Kasumi-1 (cell line): ENCODE measurements at regions not wholly inside any gene's neighbourhood (a gene's known extent, or its start where the extent isn't known, plus 50 kb on each side); places are given as distances from the start of the nearest gene placed in this dataset.

Source experiments
- DNase-seq, 2 experiments: peaks; one replicate each; lab custom pipeline; 2025; lab: John Stamatoyannopoulos, UW

DNA sequence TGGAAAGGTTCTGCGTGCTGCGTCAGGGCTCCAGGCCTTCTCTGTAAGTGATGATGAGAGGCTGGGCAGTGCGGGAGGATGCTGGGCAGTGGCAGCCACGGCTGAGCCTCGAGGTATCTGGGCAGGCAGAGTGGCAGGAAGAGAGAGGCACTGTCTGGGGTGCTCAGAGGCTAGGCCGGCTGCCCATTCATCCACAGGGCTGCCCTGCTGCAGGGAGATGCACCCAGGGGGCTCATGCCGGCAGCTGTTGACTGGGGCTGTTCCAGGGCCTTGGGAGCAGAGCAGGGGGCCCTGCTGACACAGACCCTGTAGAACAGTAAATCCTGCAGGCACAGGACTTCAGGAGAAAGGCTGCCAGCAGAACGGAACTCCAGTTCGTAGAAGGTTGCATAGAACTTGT, 88.8 kb downstream of the BOD1 start:
- no peak for DNase-seq

DNA sequence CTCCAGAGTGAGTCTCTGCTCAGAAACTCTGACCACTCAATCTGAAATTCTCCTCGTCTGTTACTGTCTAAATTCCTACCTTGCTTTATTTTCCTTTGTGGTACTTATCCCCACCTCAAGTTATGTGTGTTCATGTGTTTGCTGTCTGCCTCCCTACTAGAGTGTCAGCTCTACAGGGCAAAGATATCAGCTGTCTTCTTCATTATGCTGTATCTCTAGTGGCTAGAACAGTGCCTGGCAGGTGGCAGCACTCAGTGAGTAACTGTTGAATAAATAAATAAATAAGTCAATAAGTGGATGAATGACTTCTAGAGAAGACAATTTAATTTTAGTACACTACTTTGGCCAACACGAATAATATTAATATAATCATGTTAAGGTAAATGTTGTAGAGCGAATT, 92.3 kb downstream of the BOD1 start:
- no peak for DNase-seq

DNA sequence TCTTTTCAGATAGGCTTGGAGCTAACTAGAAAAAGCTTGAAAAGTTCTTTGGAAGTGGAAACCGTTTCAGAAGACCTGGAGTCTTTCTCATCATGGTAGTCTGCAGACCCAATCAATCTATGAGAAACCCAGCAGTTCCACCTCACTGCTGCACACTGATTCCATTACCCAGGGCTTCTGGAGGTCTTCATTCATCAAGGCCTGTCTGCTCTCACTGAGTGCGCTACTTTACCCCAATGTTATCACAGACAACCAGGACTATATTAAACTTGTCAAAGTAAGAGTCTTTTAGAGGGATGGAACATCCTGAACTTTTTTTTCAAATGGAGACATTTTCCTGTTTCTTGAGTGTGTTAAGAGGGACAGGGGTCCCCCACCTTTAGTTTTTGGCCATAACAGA, 93.1 kb downstream of the BOD1 start:
- DNase-seq, result no peak

DNA sequence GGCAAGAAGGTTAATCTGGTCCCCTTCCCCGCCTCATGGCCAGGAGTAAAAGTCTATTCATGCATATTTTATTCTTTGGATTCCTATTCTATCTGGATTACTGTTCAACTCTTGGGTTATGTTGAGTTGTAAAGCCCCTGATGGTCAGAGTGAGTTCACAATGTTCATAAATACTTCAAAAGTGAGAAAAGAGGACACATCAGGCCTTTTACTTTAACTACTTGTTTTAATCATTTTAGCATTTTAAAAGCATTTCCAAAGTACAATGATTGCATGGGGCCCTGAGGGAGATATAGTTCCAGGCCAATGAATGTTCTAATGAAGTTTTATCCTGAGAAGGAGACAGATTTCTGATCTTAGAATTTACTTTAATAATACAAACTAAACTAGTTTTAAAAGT, 93.9 kb downstream of the BOD1 start:
- DNase-seq, result no peak

DNA sequence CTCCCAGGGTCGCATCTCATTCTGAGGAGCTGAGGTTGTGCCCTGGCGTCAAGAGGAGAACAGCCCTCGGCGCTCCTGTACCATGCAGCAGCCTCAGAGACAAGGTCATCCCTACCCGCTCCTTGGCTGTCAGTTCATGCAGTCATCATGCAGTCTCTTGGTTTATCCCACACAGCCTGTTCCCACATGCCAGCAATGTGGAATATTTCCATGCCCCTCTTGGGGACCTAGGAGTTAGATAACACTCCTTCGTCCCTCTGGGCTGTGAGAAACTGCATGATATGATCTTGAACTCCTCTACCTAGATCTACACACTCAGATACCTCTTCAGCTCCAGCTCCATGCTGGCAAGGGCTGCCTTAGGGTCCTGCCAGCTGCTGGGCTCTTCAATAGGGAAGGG, 97.6 kb downstream of the BOD1 start:
- no peak for DNase-seq

DNA sequence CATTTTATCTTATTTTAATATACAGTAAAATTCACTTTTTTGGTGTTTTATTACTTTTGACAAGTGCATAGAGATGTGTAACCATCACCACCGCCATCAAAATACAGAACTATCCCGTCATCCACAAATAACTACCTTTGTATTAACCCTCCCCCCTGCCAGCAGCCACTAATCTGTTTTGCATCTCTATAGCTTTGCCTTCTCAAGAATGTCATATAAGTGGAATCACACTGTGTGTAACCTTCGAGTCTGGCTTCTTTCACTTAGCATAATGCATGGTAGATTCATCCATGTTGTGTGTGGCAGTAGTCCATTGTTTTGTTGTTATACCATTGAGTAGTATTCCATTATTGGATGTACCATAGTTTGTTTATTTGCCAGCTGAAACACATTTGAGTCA, 98.8 kb downstream of the BOD1 start:
- no peak for DNase-seq

DNA sequence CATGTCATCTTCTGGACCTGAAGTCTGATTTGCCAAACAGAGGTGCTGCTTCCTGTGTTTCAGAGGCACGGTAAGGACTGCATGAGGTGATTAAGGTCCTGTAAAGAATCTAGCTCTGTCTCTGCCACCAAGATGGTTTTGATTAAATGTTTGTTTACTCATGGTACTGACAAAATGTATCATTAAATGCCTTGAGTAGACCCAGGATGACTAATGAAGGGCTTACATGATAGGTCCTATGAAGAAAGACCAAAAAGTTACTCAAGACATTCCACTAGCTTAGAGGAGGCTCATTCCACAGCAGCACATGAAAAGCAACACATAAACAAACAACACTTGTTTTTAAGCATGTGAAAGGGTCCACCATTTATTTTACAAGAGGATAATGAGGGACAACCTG, 100.9 kb downstream of the BOD1 start:
- DNase-seq, result no peak

DNA sequence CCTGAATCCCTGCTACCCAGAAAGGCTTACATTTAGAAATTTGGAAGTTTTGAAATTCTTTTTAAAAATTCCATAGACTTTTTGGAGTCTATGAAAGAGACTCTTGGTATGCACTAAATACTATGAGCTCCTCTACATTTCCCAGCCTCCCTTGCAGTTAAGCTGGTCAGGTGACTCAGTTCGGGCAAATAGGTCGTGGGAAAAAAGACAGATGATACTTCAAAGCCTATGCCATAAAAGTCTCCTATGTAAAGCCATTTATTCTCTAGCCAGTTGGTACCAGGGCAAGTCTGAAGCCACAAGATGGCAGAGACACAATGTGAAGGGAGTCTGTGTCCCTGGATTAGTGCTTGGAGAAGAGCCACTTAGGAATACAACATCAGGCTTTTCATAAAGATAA, 101.8 kb downstream of the BOD1 start:
- no peak for DNase-seq

DNA sequence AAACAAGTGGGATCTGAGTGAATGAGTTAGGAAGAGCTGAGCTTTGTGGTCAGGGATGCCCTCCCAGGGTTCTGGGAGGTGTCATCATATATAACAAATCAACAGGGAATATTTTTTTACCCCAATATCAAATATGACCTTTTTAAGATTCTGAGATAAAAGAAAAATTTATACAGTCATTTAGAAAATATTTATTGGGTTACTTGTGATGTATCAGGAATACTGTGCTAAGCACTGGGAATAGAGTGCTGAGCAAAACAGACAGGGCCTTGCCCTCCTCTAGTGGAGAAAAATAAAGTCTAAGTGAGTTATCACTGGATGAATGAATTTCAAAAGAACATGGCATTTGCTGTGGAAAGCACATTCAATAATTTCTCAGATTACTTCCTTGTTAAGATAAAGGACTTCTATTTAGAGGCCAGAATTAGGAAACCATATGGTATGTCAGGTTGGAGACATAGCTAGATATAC, 102.9 kb downstream of the BOD1 start:
- DNase-seq, result no peak

DNA sequence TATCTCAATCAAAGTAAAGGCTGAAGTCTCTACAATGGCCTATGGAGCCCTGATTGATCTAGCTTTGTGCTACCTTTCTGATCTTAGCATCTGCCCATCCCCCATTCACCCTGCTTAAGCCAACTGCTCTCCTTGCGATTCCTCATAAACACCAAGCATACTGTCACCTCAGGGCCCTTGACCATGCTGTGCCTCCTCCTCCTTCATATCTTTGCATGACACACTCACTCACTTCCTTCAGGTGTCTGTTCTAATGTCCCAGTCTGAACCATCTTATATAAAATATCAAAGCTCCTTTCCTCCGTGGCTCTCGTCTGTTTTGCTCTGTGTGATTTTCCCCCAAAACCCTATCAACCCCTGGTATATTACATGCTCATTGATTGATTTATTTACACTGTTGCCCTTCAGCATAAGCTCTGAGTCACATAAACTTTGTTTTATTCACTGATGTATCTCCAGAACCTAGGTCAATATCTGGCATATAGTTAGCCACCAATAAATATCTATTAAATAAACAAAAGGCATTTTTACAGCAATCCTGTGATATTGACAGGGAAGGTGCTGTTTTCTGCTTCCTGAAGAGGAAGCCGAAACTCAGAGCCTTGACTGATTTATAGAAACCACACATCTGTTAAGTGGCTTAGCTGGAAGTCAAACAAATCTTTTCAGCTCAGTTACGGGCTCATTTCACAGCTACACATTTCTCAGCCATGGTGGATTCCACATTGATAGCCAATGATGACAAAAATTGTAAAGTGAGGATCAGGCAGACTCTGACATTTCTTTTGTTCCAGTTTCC, 103.6 kb downstream of the BOD1 start:
- no peak for DNase-seq

DNA sequence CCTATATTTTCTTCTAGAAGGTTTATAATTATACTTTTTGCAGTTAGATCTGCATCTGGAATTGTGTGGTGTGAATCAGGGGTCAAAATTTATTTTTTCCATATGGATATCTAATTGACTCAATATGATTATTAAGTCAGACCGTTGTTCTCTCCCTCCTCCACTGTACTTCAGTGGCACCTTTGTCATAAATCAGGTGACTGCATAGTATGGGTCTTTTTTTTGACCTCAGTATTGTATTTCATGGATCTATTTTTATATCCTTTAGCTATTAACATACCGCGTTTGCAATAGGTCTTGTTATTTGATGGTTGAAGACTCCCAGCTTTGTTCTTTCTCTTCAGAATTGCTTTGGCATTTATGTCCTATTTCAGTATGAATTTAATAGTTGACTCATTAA, 107.4 kb downstream of the BOD1 start:
- DNase-seq, result no peak

DNA sequence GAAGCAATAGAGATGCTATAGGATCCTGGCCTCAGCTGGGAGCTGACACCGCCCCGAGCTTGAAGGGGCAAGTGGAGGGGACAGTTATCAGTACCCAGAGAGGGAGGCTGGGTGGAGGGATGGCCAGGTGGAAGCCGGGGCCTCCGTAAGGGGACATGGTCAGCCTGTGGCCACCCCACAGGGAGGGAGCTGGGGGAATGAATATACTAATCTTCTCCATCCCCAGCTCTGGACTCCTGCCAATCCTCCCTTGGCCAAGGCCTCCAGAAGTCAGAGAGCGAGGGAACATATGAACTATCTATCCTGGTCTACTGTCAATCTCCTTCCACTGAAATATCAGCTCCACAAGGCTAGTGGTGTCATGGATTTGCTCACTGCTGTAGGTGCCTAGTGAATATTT, 109.3 kb downstream of the BOD1 start:
- no peak for DNase-seq

DNA sequence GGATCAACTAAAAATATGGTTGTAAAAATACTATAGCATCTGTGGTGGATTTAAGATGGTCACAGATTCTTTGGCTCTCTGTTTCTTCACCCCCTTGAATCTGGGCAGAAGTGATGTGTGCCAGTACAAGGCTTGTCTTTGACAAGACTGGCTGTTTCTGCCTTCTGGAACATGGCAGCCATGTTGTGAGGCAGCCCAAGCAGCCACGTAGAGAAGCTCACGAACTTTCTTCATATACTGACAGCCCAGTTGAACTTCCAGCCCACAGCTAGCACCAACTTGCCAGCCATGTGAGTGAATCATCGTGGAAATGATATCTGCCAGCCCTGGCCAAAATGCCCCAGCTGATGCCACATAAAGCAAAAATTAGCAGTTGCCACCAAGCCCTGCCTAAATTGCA, 110.8 kb downstream of the BOD1 start:
- no peak for DNase-seq

DNA sequence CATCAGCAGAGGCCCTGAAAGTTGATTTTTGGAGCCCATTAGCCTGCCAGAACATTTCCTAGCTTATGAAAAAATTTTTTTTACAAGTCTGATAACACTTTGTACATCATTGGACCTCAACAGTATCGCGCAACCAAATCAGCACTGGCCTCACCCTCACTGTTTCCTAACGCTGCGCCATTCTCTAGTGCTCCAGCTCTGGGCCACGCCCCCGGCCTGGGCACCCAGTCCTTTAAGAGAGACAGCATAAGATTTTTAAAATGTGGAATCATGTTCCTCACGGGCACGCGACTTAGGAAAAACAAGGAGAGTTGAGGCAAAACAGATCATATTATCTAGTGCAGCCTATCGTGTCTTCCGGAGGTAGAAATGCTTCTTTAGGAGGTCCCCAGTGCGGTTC, 114.5 kb downstream of the BOD1 start:
- no peak for DNase-seq

DNA sequence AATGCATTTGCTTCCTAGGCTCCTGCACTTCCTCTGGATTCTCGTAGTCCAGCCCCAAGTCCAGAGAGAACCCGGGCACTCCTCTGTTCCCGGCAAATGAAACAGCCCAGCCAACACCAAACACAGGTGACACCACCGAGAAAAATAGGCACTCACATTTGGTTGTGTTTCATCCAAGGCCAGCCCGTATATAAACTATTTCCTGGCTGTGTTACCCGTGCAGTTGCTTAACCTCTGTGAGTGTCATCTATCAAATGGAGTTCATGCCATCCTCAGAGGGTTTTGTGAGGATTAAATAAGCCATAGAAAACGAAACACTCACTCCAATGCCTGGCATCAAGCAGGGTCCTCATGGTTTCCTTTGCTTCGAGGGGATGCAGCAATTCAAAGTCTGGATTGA, 115.2 kb downstream of the BOD1 start:
- DNase-seq, result no peak

DNA sequence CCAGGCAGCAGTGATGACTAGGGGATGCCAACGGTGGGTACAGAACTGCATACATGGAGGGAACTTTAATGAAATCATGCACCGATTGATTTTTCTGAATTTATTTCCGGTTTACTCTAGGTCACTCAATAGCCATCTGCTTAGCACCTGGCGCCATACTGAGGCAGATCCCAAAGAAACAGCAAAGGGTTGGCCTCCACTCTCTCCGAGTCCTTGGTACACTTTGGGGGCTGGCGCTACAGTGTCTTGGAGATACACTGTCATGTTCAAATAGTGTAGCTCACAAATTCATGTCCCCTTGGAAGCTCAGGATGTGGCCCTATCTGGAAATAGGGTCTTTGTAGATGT, 116.3 kb downstream of the BOD1 start:
- no peak for DNase-seq

DNA sequence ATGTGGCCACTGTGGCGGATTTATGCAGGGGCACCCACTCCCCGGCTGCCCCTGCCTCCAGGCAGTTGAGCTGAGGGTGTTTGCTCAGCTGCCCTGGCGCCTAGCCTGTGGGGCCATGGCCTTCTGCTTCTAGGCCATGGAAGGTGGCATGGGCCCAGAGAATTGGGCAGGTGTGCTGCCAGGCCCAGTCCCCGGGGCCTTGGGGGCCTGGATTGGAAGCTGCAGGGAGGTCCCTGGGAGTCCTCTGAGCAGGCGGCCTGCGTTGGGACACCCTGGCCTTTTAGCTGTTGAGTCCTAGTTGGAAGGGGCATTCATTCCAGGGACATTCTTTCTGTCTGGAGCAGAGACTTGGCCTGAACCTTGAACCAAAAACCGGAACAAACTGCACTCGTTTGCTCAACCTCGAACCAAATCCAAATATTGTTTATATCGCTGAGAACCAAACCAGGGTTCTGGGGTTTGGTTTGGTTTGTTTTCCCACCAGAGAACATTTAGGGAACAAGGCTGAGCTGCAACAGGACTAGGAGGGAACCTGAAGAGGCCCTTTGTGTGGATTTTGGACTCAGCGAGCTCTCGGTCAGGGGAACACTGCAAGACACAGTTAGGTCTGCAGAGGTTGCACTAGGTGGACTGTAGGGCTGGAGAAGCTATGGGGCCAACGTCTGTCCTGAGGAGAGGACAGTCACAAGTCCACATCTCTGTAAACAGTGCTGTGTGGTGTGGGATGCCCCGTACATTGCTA, 116.8 kb downstream of the BOD1 start:
- DNase-seq, result no peak

DNA sequence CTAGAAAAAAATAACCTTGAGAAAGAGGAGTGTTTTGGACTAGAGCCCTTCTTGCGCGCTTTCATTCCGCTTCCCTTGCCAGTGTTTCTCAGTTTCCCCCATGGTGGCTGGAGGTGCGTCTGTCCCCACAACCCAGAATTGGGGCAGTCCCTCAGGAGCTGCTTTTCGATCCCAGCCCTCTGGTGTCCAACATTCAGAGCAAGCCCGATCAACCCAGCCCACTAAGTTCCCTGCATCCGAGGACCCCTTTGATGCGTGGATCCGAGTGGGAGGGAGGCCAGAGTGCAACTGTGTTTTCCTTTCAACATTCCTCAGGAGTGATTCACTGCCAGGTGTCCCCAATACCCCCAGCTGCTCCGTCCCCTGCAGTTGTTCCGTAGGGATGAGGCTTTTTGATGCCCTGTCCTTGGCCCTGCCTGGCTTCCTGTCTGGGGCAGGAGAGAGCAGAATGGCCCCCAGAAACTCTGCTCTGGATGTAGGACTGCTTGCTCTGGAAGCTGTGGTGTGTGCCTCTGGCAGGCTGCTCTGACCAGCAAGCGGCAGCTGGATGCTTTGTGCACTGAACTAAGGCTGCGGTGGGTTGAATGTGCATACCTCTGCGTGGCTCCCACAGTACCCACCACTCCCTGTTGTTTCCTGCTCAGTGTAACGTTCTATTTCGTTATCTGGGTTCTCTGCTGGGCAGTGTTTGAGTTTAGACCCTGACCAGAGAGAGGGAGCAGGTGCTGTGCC, 117.5 kb downstream of the BOD1 start:
- DNase-seq, result no peak

DNA sequence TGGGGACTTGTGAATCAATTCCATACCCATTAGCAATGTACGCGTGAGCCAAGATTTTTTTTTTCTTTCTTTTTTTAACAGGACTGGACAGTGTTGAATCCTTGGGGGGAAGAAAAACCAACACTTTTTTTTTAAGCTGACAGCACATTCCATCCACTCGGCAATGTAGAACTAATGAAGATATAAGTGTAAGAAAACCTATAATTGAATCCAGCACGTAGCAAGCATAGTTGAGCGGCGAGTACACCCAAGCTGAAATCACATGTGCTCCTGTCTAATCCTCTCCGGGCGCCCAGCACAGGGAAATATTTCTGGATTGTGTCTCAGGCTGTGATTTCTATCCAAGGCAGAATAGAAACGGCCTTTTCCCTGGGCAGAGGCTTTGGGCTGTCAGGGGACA, 118.2 kb downstream of the BOD1 start:
- no peak for DNase-seq

DNA sequence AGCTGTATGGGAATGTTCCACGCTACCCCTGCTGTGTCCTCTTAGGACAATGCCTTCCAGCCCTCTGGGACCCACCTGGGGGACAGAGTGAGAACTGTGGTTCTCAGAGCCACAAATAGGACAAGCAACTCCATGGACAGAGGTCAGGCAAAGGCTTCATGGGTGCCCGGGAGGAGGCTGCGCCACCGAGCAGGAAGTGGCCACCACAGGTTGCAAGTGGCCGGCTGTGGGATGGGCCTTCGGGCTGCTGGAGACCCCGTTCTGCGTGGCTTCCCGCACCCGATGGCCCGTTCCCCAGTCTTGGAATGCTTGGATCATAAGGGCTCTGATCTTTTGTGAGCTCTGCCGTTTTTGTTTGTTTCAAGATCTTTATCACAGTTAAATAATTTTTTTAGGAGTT, 118.8 kb downstream of the BOD1 start:
- no peak for DNase-seq

DNA sequence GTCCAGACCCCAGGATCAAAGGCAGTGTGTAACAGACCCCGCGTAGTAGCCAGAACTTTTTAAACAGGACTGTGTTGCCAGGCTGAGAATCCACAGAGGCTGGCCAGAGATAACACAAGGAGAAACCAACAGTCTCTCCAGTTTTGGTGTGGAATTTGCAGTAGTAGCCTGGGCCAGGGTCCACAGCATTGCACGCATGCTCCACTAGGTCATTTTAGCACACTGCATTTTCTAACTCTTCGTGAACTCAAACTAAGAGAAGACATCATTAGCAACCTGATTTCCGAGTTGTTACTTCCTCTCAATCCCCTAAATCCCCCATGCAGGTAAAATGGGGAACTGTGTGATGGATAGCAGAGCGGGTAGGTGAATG, 119.6 kb downstream of the BOD1 start:
- DNase-seq, result no peak

DNA sequence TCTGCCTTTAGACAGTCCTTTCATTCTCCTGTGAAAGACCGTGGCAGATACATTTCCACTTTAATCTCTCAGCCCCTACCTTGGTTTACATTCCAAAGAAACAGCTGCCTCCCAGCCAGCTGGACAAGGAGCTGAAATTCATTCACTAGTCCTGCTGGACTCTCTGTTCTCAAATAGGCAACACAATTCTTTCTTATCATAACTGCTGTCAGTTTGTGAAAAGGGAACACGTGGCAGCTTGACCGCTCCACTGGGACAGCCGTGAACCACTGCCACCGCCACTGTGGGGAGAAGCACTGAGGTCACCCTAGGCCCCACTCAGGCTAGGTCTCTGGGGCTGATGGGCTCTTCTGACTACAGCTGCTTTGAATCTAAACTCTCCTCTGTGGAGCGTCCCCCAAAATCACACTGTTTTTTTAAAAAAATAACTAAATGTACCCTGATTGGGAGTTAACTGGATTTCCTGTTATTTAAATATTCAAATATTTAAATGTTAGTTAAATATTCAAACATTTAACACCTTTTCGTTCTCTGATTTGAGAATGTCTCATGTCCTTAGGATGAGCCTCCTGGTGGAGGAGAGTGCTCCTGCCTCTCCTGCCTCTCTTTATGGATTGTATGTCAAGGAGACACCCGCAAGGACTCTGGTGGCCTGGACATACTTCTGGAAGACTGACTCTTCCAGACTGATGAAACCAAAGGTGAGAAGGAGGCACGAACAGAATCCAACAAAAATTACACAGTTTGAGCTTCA, 120.1 kb downstream of the BOD1 start:
- no peak for DNase-seq
